Right forelimb (tissue), 1 donor: ENCODE measurements at regions not wholly inside any gene's neighbourhood (a gene's known extent, or its start where the extent isn't known, plus 50 kb on each side); places are given as distances from the start of the nearest gene placed in this dataset.

ENCODE experiments used
- DNase-seq: peaks from one replicate; pipeline ENCODE4 v3.0.0-alpha.2; 2018

GRCh38 chr18:44520981-44521667, 159.6 kb upstream of the SETBP1 start:
- no peak for DNase-seq

- DNase-seq, result no peak
Measured at GRCh38 chr18:44521668-44522022, 159.0 kb upstream of the SETBP1 start.

GRCh38 chr18:44526705-44527415, 153.8 kb upstream of the SETBP1 start:
- no peak for DNase-seq

GRCh38 chr18:44533071-44533470, 147.6 kb upstream of the SETBP1 start:
- no peak for DNase-seq

- no peak for DNase-seq
Measured at GRCh38 chr18:44536046-44536445, 144.6 kb upstream of the SETBP1 start.

- no peak for DNase-seq
Measured at GRCh38 chr18:44536619-44537018, 144.1 kb upstream of the SETBP1 start.

- no peak for DNase-seq
Measured at GRCh38 chr18:44537526-44537925, 143.2 kb upstream of the SETBP1 start.

- DNase-seq, result no peak
Measured at GRCh38 chr18:44539926-44540325, 140.8 kb upstream of the SETBP1 start.

GRCh38 chr18:44541159-44541558, 139.5 kb upstream of the SETBP1 start:
- DNase-seq, result no peak

GRCh38 chr18:44541781-44542180, 138.9 kb upstream of the SETBP1 start:
- DNase-seq, result no peak

- DNase-seq, result no peak
Measured at GRCh38 chr18:44543387-44543786, 137.3 kb upstream of the SETBP1 start.

GRCh38 chr18:44545359-44545985, 135.2 kb upstream of the SETBP1 start:
- DNase-seq, result no peak

GRCh38 chr18:44546954-44547353, 133.7 kb upstream of the SETBP1 start:
- DNase-seq, result no peak

- no peak for DNase-seq
Measured at GRCh38 chr18:44548291-44549221, 132.1 kb upstream of the SETBP1 start.

- DNase-seq, result no peak
Measured at GRCh38 chr18:44552706-44553105, 128.0 kb upstream of the SETBP1 start.

GRCh38 chr18:44556296-44556695, 124.4 kb upstream of the SETBP1 start:
- DNase-seq, result no peak

- no peak for DNase-seq
Measured at GRCh38 chr18:44557616-44558151, 123.0 kb upstream of the SETBP1 start.

GRCh38 chr18:44558767-44559166, 121.9 kb upstream of the SETBP1 start:
- no peak for DNase-seq

GRCh38 chr18:44562986-44563385, 117.7 kb upstream of the SETBP1 start:
- no peak for DNase-seq

GRCh38 chr18:44564922-44565321, 115.8 kb upstream of the SETBP1 start:
- DNase-seq, result no peak

GRCh38 chr18:44568342-44568741, 112.3 kb upstream of the SETBP1 start:
- DNase-seq, result no peak

- DNase-seq, result no peak
Measured at GRCh38 chr18:44568986-44569385, 111.7 kb upstream of the SETBP1 start.
